Colon (tissue), 2 donors: ENCODE measurements at regions not wholly inside any gene's neighbourhood (a gene's known extent, or its start where the extent isn't known, plus 50 kb on each side); places are given as distances from the start of the nearest gene placed in this dataset.
"Not testable (repeated sequence)": the region's sequence is repeated elsewhere in the genome, so short reads cannot be mapped to it uniquely, and the experiment has no call there.

Experiments used
- FAIRE-seq: peaks from 2 replicates; lab custom pipeline; 2012; peaks lifted over from hg19 to GRCh38; lab: Jason Lieb, UNC
- donor health status: control.
- donor health status: control.

DNA sequence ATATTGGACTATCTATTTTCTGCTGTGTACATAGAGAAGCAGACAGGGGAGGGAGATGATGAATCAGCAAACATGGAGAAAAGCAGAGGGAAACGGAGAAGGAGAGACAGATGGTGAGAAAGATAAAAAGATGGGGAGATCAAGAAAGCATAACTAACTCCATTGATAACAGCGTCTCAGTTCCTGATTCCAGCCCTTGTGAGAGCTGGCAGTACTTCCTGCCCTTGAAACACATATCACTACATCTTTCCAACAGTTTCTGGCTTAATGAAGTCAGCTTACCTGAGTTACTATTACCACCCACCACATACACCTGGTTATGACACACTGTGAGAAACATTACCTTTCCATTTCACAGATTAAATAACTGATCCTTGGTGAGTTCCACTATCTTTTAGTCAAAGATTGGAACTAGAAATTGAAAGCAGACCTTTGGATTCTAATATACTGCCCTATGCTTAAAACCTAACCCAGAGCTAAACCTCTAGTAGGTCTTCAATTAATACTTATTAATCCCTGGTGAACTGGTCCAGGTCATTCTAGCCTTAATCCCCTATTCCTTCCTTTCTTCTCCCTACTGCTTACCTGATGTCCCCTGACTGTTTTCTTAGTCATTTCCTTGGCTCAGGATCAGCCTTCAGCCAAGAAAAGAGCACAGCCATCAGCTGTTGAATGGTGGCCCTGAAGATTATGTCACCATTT, 346.6 kb upstream of the CCL2 start:
- FAIRE-seq = no peak

DNA sequence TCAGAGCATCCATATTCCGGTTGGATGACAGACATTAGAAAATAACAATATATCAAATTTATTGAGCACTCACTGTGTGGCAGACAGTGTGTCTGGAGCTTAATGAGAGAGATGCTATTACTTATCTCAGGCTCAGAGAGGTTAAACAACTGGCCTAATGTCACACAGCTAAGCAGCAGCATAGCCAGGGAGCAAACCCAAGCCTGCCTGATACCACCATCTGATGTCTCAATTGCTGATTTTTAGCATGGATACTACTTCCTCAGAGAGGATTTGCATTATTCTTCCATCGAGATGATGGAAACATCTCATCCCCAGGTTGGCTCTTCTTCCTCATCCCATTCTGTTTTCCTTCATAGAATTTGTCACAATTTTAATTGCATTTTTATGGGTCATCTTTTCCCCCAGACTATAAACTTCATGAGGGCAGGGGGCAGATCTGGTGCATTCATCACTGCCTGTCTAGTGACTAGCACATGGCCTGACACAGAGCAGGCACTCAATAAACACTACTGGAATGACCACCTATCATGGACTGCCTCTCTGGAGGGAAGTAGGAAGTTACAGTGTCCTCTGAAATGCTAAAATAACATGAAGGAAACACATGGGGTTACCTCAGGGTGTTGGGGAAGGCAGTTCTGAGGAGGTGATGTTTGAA, 344.8 kb upstream of the CCL2 start:
- FAIRE-seq = no peak

- no peak for FAIRE-seq
These were observed 341.0 kb upstream of the CCL2 start for GRCh38 chr17:33914125-33914524.

GRCh38 chr17:33922971-33923370, 332.1 kb upstream of the CCL2 start:
- no peak for FAIRE-seq

DNA sequence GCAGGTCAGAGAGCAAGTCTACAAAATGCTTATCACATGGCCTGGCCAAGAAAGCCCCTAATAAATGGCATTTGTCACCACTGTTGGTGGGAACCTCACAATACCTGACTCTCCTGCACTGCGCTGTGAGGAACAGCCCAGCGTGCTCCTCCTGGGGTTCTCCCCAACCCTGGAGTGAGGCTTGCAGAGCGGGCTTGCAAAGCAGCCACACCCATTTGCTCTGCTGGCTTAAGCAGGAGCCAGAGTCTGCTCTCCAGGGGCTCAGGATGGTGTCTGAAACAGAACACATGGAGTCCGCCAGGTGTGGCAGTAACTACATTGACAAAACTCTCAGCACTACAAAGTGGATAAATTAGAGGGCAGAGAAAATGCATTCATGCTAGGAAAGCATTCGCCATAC, 331.0 kb upstream of the CCL2 start:
- FAIRE-seq = no peak

DNA sequence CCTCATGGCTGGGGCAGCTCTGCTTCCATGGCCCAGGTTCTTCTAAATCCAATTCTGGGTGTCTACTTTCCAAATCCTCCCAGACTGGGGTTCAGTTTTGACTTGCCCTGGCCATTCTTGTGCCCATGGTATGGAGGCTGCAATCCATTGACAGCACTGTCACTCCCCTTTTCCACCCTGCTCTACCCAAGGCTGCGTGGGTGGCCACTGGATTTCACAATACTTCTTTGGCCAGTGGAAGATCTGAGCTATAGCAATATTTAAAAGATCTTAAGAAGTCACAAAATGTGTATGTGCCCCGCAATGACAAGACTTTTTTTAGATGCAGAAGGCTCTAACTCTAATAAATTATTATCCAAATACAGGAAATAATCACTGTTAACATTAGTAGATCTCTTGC, 329.4 kb upstream of the CCL2 start:
- no peak for FAIRE-seq

DNA sequence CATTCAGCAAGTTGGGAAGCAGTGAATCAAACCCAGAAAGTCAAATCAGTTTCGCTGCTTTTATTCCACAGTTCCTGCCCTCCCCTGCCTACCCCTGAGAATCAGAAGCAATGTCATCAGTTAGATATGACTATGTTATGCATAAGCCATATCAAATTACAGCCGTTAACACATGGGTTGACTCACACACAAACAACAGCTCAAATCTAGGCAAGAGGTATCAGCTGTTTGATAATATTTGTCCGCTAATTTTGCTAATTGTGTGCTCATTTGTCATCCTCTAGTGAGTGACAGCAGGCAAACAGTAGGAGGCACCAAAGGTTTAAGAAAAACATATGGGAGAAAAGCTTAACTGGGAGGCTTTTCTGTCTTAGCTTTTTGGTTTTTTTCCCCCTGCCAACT, 327.4 kb upstream of the CCL2 start:
- FAIRE-seq = no peak

GRCh38 chr17:33929181-33929724, 325.8 kb upstream of the CCL2 start:
- FAIRE-seq = no peak

DNA sequence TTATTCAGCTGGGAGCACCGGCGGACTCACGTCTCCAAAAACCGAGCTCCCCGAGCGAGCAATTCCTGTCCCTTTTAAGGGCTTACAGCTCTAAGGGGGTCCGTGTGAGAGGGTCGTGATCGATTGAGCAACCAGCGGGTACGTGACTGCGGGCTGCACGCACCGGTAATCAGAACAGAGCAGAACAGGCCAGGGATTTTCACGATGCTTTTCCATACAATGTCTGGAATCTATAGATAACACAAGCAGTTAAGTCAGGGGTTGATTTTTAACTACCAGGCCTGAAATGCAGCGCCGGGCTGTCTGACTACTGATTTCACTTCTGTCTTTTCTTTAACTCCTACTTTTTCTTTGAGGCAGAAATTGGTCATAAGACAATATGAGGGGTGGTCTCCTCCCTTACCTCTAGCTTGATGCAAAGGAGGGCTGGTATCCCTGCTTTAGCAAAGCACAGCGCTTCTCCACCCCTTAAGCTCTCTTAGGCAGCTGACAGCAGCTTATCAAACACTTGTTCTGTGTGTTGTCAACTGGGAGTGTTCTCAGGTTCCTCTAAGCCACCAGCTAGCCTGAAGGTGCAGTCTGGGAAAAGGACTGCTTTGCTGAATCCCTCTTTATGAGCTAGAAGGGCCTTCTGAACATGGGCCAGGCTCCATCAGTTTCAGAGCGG, 323.8 kb upstream of the CCL2 start:
- FAIRE-seq = not testable (repeated sequence)

DNA sequence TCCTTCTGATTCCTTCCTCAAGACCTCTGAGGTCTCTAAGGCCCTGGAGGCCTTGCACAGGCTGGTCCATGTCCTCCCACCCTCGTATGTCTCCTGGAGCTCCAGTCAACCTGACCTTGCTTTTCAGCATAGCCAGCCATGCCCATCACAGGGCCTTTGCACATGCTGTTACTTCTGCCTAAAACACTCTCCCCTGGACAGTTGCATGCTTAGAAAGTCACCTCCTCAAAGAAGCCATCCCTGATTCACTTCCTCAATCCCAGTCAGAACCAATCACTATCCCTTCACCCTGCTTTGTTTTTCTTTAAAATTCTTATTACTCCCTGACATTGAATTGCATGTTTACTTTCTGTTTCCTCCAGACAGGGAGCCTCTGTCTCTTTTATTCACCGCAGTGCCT, 322.1 kb upstream of the CCL2 start:
- FAIRE-seq = no peak

- no peak for FAIRE-seq
These were observed 321.5 kb upstream of the CCL2 start for GRCh38 chr17:33933576-33933975.

DNA sequence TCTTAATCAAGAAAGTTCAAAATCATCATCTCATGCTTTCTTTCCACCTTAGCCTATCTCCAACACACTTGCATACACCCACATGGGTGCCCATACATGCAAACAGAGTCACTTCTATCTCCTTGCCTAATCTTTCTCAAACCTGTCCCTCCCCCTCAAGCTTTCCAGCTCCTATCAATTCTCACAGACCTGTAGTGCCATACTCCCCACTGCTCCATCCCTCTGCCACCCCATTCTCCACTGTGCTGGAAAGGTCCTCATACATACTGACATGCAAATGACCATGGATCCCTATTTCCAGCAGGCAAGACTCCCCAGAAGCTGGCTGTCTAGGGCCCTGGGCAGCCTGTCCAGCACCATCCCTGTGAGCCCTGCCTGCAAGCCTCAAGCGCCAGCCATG, 320.4 kb upstream of the CCL2 start:
- no peak for FAIRE-seq

- FAIRE-seq = no peak
These were observed 319.3 kb upstream of the CCL2 start for GRCh38 chr17:33935822-33936221.

DNA sequence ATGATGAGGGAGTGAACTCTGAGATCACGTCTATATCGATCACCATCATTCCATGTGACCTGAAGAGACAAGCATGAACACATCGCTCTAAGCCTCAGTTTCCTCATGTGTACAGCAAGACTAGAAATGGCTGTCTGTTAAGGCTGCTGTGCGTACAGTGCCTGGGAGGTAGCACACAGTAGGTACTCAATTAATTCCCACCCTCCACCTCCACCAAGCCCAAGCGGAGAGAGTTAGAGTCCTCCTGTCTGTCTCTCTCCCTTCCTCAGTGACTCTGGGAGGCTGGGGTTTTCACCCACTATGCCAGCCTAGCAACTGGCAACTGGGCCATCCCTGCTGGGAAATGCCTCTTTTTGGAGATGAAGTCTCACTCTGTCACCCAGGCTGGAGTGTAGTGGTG, 318.3 kb upstream of the CCL2 start:
- FAIRE-seq = no peak

- no peak for FAIRE-seq
These were observed 315.1 kb upstream of the CCL2 start for GRCh38 chr17:33939959-33940358.

- no peak for FAIRE-seq
These were observed 314.2 kb upstream of the CCL2 start for GRCh38 chr17:33940769-33941370.

DNA sequence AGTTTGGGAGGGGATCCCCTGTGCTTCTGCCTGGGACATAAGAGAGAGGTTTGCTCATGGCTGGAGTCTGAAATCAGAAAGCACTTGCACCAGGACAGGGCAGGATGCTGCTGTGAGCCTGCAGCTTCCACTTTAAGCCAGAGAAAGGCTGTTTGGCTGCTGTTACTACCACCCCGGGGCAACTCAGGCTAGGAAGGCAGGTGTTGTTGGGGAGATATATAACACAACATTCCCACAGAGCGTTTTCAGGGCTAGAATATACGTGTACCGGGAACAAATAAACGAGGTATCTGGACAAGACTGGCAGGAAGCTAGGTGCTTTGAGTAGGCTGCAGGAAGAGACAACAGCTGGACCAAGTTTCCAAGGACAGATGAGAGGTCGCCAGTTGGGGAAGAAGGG, 313.3 kb upstream of the CCL2 start:
- FAIRE-seq = no peak

DNA sequence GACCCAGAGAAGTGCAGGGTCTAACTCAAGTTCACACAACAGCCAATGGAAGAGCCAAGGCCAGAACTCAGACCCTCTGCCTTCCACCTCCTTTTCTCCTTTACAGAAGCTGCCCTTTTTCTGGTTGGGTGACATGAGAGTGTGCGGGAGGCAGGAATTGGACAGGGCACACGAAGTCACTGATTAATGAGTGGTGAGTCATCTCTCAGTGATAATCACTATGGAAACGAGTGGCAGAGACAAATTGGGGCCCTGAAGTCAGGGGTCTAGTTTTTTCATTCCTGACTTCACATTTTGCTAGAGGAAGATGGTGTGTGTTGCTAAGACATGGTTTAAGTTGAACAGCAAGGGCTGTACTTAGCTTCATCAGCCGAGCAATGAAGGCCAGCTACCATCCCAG, 312.7 kb upstream of the CCL2 start:
- no peak for FAIRE-seq

DNA sequence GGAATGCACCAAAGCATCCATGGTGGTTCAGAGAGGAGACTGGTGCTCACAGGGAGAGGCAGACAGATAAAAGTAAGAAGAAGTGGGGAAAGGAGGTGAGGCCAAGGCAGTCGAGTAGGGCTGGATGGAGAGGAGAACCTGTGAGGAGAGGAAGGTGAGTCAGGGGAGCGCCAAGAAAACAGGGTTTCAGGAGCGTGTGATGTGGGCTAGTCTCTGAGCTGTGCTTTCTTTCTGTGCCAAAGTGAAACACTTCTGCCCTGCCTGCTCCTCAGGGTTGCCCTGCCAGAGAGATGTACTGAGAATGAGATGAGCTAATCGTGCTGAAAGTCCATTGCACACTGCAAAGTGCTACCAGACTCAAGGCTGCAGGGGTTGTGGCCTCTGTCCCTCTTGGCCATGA, 310.7 kb upstream of the CCL2 start:
- FAIRE-seq = no peak

- FAIRE-seq = no peak
These were observed 310.3 kb upstream of the CCL2 start for GRCh38 chr17:33944826-33945225.

- no peak for FAIRE-seq
These were observed 309.2 kb upstream of the CCL2 start for GRCh38 chr17:33945646-33946546.

- FAIRE-seq = no peak
These were observed 307.3 kb upstream of the CCL2 start for GRCh38 chr17:33947762-33948161.
